Panc1 (cell line): ENCODE measurements at regions not wholly inside any gene's neighbourhood (a gene's known extent, or its start where the extent isn't known, plus 50 kb on each side); places are given as distances from the start of the nearest gene placed in this dataset.

Experiments used
- CTCF ChIP-seq: fragments of 450-650 bp; IDR thresholded peaks from 2 replicates; pipeline ENCODE4 v1.5.1; 2017; ENCODE audit warnings: mild to moderate bottlenecking
- POLR2AphosphoS5 ChIP-seq: IDR thresholded peaks from 2 replicates; pipeline ENCODE4 v1.6.1; 2012; ENCODE audit warnings: mild to moderate bottlenecking, low read depth, low read length, moderate library complexity

DNA sequence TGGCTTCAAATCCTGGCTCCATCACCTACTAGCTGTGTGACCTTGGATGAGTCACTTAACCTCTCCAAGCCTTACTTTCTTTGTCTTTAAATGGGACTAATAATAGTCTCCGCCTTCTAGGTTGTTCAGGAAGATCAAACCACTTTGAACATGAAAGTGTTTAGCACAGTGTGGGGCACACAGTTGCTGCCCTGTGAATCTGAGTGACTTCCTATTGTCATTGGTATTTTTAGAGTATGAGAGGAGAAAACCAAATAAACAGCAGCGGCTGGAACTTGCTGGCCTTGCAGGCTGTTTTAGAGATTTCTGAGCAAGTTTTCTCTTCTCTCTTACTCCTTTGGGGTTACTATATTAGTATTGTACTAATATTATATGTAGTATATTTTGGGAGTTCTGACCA, 120.7 kb upstream of the MYL2 start:
- TF ChIP-seq CTCF, result no peak
- no peak for TF ChIP-seq POLR2AphosphoS5
